Epithelial cell of esophagus (primary cell): ENCODE measurements at regions not wholly inside any gene's neighbourhood (a gene's known extent, or its start where the extent isn't known, plus 50 kb on each side); places are given as distances from the start of the nearest gene placed in this dataset.

Experiments
- DNase-seq: peaks from one replicate; pipeline ENCODE4 v3.0.0; 2010; ENCODE audit warnings: low read depth
- H3K4me3 ChIP-seq: 2 replicates; pipeline ENCODE4 v1.5.1; 2011; ENCODE audit warnings: mild to moderate bottlenecking, low read length, control low read depth
- TF ChIP-seq, protein P1 (sequence below): IDR thresholded peaks from 2 replicates; pipeline ENCODE4 v1.5.1; 2011; ENCODE audit warnings: low read depth, mild to moderate bottlenecking, low read length, control low read depth, inconsistent platforms; ENCODE audit not compliant: insufficient read depth; ENCODE audit errors: missing control alignments

DNA sequence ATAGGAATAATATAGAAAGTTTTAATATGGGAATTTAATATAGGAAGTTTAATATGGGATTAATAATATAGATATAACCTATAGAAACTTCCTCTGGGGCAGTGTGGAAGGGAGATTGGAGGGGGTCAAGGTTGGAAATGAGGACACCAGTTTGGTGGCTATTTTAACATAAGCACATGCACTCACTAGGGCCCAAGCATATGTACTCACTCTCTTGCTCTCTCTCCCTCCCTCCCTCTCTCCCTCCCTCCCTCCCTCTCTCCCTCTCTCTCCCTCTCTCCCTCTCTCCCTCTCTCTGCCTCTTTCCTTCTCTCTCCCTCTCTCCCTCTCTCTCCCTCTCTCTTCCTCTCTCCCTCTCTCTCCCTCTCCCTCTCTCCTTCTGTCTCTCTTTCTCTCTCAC is 528.1 kb downstream of the NPIPA7 start:
- TF ChIP-seq, protein P1, sequence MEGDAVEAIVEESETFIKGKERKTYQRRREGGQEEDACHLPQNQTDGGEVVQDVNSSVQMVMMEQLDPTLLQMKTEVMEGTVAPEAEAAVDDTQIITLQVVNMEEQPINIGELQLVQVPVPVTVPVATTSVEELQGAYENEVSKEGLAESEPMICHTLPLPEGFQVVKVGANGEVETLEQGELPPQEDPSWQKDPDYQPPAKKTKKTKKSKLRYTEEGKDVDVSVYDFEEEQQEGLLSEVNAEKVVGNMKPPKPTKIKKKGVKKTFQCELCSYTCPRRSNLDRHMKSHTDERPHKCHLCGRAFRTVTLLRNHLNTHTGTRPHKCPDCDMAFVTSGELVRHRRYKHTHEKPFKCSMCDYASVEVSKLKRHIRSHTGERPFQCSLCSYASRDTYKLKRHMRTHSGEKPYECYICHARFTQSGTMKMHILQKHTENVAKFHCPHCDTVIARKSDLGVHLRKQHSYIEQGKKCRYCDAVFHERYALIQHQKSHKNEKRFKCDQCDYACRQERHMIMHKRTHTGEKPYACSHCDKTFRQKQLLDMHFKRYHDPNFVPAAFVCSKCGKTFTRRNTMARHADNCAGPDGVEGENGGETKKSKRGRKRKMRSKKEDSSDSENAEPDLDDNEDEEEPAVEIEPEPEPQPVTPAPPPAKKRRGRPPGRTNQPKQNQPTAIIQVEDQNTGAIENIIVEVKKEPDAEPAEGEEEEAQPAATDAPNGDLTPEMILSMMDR = no peak
- H3K4me3 ChIP-seq = no peak overlapping the region
- no peak for DNase-seq

GRCh38 chr16:16908077-16908476 is 529.1 kb downstream of the NPIPA7 start:
- DNase-seq = no peak
- TF ChIP-seq, protein P1 = no peak

DNA sequence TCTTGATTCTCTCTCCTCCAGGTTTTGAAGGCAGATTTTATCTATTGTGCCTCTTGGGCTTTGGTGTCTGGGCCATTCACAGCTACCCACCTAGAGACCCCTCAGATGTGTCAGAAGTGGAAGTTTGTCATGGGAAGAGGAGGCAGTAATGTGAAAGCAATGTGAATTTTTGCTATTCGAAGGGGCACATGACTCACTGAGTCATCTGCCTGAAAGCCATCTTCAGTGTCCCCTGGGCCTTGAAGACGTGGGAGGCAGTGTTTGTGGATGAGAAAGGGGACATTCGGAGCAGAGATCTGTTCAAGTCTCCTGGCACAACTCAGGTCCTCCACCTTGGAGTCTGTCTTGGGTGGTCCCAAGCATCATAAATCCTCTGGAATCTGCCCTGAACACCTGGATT is 530.2 kb downstream of the NPIPA7 start:
- no peak overlapping the region for H3K4me3 ChIP-seq
- TF ChIP-seq, protein P1 = no peak
- DNase-seq = no peak

More at GRCh38 chr16:16908077-16908476, 529.1 kb downstream of the NPIPA7 start:
- H3K4me3 ChIP-seq = no peak overlapping the region

GRCh38 chr16:16910666-16911065 is 531.7 kb downstream of the NPIPA7 start:
- TF ChIP-seq, protein P1 = no peak
- H3K4me3 ChIP-seq = no peak overlapping the region
- DNase-seq = no peak

- no peak for DNase-seq
- TF ChIP-seq, protein P1 = no peak
- no peak overlapping the region for H3K4me3 ChIP-seq
Measured at GRCh38 chr16:16915771-16916170, 536.8 kb downstream of the NPIPA7 start.

DNA sequence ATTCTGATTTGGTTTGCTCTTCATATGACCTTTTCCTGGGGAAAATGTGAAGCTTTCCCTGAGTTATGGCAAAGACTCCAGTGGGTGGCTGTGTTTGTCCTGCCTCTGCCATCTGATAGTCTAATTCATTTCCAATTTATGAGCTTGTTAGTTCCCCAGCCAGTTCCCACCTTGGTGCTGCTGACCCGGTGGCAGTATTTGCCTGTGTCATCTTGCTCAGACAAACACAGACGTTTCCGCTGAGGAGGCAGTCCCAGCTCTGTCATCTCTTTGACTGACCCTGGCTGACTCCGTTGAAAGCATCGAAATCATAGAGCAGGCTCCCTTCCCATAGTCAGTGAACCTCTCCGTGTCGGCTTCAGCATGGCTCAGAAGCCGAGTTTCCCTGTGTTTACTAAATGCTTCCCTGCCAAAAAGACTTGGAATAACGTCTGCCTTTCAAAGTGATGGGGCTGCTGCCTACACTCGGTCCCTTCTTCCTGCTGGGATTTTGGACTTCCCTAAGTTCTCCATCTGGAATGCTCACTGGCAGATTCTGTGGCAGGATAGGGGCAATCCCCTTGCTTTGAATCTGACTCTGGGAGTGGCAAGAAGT is 538.3 kb downstream of the NPIPA7 start:
- DNase-seq = no peak
- H3K4me3 ChIP-seq = no peak overlapping the region
- TF ChIP-seq, protein P1 = no peak

- no peak overlapping the region for H3K4me3 ChIP-seq
- TF ChIP-seq, protein P1 = no peak
- DNase-seq = no peak
Measured at GRCh38 chr16:16923479-16923878, 544.5 kb downstream of the NPIPA7 start.
